ENCODE measurements at regions not wholly inside any gene's neighbourhood (a gene's known extent, or its start where the extent isn't known, plus 50 kb on each side); places are given as distances from the start of the nearest gene placed in this dataset.
"Not testable (repeated sequence)": the region's sequence is repeated elsewhere in the genome, so short reads cannot be mapped to it uniquely, and the experiment has no call there.

GRCh38 chr4:97028785-97029184 is 1114.5 kb downstream of the STPG2 start:
- TF ChIP-seq ZFX (IDR thresholded peaks at IDR 0.05): no peak
- TF ChIP-seq, protein P1, sequence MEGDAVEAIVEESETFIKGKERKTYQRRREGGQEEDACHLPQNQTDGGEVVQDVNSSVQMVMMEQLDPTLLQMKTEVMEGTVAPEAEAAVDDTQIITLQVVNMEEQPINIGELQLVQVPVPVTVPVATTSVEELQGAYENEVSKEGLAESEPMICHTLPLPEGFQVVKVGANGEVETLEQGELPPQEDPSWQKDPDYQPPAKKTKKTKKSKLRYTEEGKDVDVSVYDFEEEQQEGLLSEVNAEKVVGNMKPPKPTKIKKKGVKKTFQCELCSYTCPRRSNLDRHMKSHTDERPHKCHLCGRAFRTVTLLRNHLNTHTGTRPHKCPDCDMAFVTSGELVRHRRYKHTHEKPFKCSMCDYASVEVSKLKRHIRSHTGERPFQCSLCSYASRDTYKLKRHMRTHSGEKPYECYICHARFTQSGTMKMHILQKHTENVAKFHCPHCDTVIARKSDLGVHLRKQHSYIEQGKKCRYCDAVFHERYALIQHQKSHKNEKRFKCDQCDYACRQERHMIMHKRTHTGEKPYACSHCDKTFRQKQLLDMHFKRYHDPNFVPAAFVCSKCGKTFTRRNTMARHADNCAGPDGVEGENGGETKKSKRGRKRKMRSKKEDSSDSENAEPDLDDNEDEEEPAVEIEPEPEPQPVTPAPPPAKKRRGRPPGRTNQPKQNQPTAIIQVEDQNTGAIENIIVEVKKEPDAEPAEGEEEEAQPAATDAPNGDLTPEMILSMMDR (conservative IDR thresholded peaks at IDR 0.05): no peak
- no peak overlapping the region for H3K27ac ChIP-seq

GRCh38 chr4:97037411-97038145 is 1105.7 kb downstream of the STPG2 start:
- H3K27ac ChIP-seq: not testable (repeated sequence)

GRCh38 chr4:97038146-97038516 is 1105.1 kb downstream of the STPG2 start:
- TF ChIP-seq ZFX (IDR thresholded peaks at IDR 0.05): no peak
- TF ChIP-seq, protein P1 (conservative IDR thresholded peaks at IDR 0.05): no peak
- no peak overlapping the region for H3K27ac ChIP-seq

DNA sequence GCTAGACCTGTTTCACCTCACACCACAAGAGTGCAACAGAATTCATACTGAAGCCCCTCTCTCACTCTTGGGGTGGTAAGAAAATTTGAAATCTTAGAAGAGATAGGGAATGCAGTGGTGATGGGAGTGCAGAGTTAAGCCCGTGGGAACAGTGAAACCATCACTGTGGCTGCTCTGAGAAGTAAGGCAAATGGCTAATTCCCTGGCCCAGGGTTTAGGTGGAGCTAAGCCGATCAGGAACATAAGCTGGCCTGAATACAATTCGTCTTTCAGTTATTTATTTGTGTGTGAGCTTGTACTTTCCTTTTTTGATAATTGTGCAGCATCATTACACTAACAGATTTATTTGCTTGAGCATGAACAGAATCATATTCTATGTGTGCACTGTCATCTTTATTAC is 1070.6 kb downstream of the STPG2 start:
- no peak overlapping the region for H3K27ac ChIP-seq

GRCh38 chr4:97073194-97073593 is 1070.1 kb downstream of the STPG2 start:
- TF ChIP-seq, protein P1 (conservative IDR thresholded peaks at IDR 0.05): no peak
- no peak for TF ChIP-seq ZFX (IDR thresholded peaks at IDR 0.05)
- no peak overlapping the region for H3K27ac ChIP-seq

More for the DNA sequence above, 1070.6 kb downstream of the STPG2 start:
- TF ChIP-seq, protein P1 (conservative IDR thresholded peaks at IDR 0.05): no peak
- TF ChIP-seq ZFX (IDR thresholded peaks at IDR 0.05): no peak

- TF ChIP-seq, protein P1 (conservative IDR thresholded peaks at IDR 0.05): no peak
- no peak for TF ChIP-seq ZFX (IDR thresholded peaks at IDR 0.05)
- no peak overlapping the region for H3K27ac ChIP-seq
Measured at GRCh38 chr4:97074531-97074930, 1068.7 kb downstream of the STPG2 start.

- H3K27ac ChIP-seq: no peak overlapping the region
- TF ChIP-seq, protein P1 (conservative IDR thresholded peaks at IDR 0.05): no peak
- no peak for TF ChIP-seq ZFX (IDR thresholded peaks at IDR 0.05)
Measured at GRCh38 chr4:97081951-97082350, 1061.3 kb downstream of the STPG2 start.

DNA sequence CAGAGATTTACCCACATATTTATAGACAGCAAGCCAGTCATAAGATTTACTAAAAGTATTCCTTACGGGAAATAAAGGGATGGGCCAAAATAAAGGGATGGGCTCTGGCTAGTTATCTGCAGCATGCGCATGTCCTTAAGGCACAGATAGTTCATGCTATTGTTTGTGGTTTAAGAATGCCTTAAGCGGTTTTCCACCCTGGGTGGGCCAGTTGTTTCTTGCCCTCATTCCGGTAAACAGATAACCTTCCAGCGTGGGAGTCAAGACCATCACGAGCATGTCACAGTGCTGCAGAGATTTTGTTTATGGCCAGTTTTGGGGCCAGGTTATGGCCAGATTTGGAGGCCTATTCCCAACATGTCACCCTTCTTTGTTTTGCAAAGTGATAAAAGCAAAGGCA is 1046.2 kb downstream of the STPG2 start:
- not testable (repeated sequence) for H3K27ac ChIP-seq

DNA sequence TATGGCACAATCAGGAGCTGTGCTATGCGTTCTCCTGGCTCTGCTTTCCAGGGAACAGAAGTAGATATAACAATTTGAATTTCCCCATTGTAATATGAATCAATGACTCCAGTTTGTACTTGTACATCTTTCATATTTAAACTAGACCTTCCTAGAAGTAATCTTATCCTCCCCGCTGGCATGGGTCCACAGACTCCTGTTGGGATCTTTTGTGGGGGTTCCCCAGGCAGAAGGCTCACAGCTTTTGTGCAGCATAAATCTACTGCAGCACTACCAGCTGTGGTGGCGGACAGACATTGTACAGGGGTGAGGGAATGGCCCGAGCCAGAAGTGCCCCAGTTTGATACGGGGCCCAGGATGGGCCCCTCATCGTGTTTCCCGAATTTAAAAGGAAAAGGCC is 1042.1 kb downstream of the STPG2 start:
- H3K27ac ChIP-seq: not testable (repeated sequence)
